Erythroblast (primary cell): ENCODE measurements at regions not wholly inside any gene's neighbourhood (a gene's known extent, or its start where the extent isn't known, plus 50 kb on each side); places are given as distances from the start of the nearest gene placed in this dataset.

Experiments
- GATA1 ChIP-seq: IDR thresholded peaks from 2 replicates; pipeline ENCODE4 v1.6.1; 2011; ENCODE audit warnings: low read depth, mild to moderate bottlenecking, control low read depth, low read length, moderate library complexity
- POLR2A ChIP-seq: IDR thresholded peaks from 2 replicates; pipeline ENCODE4 v1.6.1; 2011; ENCODE audit warnings: mild to moderate bottlenecking, low read length

DNA sequence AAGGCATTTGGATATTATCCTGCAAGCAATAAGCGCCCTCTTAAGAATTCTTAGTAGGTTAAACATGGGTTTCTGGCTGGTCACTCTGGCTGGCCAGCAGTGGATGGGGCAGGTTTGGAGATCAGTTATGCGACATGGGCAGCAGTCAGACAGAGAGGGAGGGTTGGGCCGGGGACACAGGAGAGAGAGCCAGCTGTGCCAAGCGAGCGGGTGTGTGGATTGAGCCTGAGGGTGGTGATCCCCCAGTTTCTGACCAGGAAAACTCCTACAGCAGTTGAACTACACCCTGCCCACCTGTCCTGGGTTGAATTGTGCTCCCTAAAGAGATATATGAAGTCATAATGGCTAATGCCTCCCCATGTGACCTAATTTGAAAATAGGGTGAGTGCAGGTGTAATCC is 671.2 kb downstream of the TBC1D22A start:
- no peak for TF ChIP-seq POLR2A
- no peak for TF ChIP-seq GATA1
